HPDE6-E6E7 (cell line): ENCODE measurements at regions not wholly inside any gene's neighbourhood (a gene's known extent, or its start where the extent isn't known, plus 50 kb on each side); places are given as distances from the start of the nearest gene placed in this dataset.

Experiments used
- DNase-seq: peaks from one replicate; pipeline ENCODE4 v3.0.0; 2011; ENCODE audit warnings: missing footprints; ENCODE audit errors: extremely low spot score

GRCh38 chr22:47808886-47809620 is 1046.6 kb downstream of the TBC1D22A start:
- DNase-seq: no peak

- DNase-seq: no peak
Measured at GRCh38 chr22:47808236-47808635, 1045.8 kb downstream of the TBC1D22A start.

- no peak for DNase-seq
Measured at GRCh38 chr22:47807506-47807905, 1045.1 kb downstream of the TBC1D22A start.

- no peak for DNase-seq
Measured at GRCh38 chr22:47806894-47807293, 1044.4 kb downstream of the TBC1D22A start.

- no peak for DNase-seq
Measured at GRCh38 chr22:47805394-47805935, 1043.0 kb downstream of the TBC1D22A start.

GRCh38 chr22:47804281-47804680 is 1041.8 kb downstream of the TBC1D22A start:
- DNase-seq: no peak

GRCh38 chr22:47802421-47802820 is 1040.0 kb downstream of the TBC1D22A start:
- DNase-seq: no peak

GRCh38 chr22:47801541-47802245 is 1039.2 kb downstream of the TBC1D22A start:
- DNase-seq: no peak

- no peak for DNase-seq
Measured at GRCh38 chr22:47798229-47798628, 1035.8 kb downstream of the TBC1D22A start.

- DNase-seq: no peak
Measured at GRCh38 chr22:47797342-47797945, 1035.0 kb downstream of the TBC1D22A start.

- DNase-seq: no peak
Measured at GRCh38 chr22:47796128-47796908, 1033.9 kb downstream of the TBC1D22A start.

- no peak for DNase-seq
Measured at GRCh38 chr22:47795477-47796127, 1033.2 kb downstream of the TBC1D22A start.

GRCh38 chr22:47794851-47795250 is 1032.4 kb downstream of the TBC1D22A start:
- no peak for DNase-seq

GRCh38 chr22:47793304-47794101 is 1031.1 kb downstream of the TBC1D22A start:
- no peak for DNase-seq

GRCh38 chr22:47789171-47789570 is 1026.7 kb downstream of the TBC1D22A start:
- DNase-seq: no peak

- no peak for DNase-seq
Measured at GRCh38 chr22:47788461-47788860, 1026.0 kb downstream of the TBC1D22A start.

- no peak for DNase-seq
Measured at GRCh38 chr22:47787501-47788227, 1025.2 kb downstream of the TBC1D22A start.

GRCh38 chr22:47786650-47787290 is 1024.3 kb downstream of the TBC1D22A start:
- DNase-seq: no peak

GRCh38 chr22:47784991-47785390 is 1022.5 kb downstream of the TBC1D22A start:
- DNase-seq: no peak
